Sciatic nerve (tissue), 2 donors: ENCODE measurements at regions not wholly inside any gene's neighbourhood (a gene's known extent, or its start where the extent isn't known, plus 50 kb on each side); places are given as distances from the start of the nearest gene placed in this dataset.

Experiments used
- ATAC-seq: fragments of 200-7000 bp; cut with Tn5 transposase; one replicate; pipeline ENCODE4 v1.9.1; 2020; ENCODE audit warnings: mild to moderate bottlenecking, moderate library complexity
- DNase-seq: peaks from one replicate; pipeline ENCODE4 v3.0.0-alpha.2; 2020; ENCODE audit warnings: low spot score
- intact Hi-C: fragments of 100-400 bp; cut with DNase I; formaldehyde crosslinking; loops from one replicate; pipeline ENCODE4 v1.14.2; 2022
- donor health status: DM: no; HTN: no; CAD: no.
- donor health status: DM: no; HTN: no; CAD: no.

DNA sequence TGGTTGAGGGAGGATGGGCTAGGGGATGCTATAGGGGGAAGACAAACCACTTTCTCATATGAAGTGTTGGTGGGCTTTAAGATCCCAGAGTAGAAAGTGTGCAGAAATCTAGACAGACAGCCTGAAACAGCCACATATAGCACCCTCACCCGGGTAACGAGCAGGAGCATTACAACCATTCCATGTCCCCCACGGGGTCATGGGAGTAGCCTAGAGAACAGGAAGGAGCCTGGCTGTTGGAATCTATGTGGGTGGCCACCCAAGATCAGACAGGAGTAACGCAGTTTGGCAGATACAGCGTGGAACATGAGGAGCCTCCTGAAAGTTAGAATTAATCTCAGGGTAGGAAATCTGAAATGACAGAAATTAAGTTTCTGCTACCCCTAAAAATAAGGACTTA is 146.1 kb upstream of the RAI14 start:
- no peak for DNase-seq
- peak; percentile 65 for ATAC-seq
- intact Hi-C loops, result no loop called here

DNA sequence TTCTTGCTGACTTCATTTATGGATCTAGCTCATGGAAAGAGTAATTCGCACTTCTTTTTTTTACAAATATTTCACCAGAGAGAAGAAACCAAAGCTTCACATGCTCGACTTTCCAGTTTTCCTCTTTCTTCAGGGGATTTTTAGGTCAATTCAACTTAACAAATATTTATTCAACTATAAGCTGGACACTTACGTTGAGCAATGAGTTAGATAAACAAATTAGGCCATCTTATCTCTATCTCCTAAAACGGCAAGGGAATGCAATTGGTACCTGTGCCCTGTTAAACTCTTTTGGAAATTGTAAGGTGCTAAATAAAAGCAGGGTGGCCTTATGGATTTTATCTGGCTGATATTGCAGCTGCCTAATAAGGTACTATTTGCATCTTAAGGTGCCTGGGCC is 145.1 kb upstream of the RAI14 start:
- intact Hi-C loops, result no loop called here
- DNase-seq (no peak), ATAC-seq (no peak)

DNA sequence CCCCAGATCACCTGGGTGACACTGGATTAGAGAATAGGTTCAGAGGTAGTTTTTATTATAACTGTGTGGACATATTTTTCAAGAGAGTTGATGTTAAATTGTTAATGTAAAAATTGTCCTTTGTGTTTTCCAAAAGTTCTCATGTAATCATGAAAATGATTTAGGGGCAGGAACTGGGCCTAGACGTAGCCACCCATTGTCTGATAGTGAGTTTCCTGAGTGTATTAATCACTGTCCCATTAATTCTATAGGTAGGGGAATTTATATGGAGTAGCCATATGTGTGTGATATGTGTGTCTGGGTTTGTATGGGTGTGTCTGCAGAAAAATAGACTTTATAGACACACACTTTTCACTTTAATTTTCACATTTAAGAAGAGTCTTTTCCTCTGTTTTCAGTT is 144.6 kb upstream of the RAI14 start:
- intact Hi-C loops, result no loop called here
- DNase-seq (no peak), ATAC-seq (peak; percentile 24)

DNA sequence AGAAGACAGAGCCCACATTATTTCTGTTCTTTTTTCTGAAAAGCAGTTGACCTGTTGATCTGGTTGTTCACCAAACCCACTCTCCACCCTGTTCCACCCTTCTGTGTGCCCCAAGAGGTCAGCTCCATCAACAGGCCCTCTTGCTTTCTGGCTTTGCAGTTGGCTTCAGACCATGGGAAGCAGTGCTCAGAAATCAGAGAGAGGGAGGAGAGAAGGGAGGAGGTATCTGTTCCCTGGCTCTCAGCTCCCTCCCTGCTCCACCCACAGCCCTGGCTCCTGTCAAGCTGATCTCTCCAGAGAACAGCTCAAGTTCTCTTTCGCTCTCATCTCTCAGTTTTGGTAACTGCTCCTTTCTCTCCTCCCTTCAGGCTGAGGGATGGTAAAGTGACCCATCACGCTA is 144.2 kb upstream of the RAI14 start:
- peak; percentile 97 for ATAC-seq
- intact Hi-C loops, result no loop called here
- DNase-seq, result peak; percentile 78

DNA sequence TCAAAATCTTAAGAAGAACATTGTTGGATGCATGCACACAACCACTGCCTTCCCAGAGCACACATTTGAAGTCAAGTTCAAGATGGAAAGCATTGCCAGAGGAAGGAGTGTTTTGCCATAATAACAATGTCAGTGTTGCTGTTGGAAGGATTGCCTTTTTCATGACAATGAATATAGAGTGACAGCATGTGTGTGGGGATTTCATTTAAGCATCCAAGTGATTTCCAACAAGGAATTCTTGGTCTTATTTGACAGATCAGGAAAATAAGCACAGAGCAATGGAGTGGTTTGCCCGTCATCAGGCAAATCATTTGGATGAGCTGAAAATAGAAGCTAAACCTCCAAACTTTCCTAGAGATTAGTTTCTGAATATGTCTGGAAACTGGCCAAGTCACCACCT is 140.0 kb upstream of the RAI14 start:
- ATAC-seq (no peak), DNase-seq (no peak)
- intact Hi-C loops, result no loop called here

DNA sequence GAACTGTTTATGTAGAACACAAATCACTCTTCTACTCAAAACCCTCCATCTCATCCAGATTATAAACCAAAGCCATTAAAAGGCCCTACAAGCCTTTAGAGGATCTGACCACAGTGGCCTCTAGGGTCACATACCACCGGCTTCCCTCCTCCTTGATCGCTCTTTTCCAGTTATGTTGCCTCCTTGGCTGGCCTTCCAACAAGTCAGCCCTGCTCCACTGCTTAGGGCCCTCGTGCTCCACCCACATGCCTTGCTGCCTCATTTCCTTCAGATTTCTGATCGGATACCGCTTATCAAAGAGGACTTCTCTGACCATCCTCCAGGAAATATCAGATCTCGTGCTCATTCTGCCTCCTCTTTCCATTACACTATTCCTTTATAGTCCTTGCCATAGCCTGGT is 139.4 kb upstream of the RAI14 start:
- DNase-seq (no peak), ATAC-seq (peak; percentile 37)
- intact Hi-C loops, result no loop called here

DNA sequence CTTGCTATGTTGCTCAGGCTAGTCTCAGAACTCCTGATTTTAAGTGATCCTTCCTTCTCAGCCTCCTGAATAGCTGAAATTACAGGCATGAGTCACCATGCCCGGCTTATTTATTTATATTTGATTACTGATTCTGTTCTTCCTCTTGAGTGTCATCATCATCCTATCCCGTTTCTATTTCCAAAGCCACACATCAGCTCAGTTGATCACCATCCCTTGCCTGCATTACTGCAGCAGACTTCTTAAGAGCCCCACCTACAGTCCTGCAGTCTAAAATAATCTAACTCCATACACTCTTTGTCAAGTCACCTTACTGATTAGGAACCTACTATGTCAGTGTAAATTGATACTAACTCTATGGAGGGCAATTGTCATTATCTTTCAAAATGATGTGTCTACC is 138.9 kb upstream of the RAI14 start:
- ATAC-seq, result no peak
- intact Hi-C loops, result no loop called here
- DNase-seq, result no peak

DNA sequence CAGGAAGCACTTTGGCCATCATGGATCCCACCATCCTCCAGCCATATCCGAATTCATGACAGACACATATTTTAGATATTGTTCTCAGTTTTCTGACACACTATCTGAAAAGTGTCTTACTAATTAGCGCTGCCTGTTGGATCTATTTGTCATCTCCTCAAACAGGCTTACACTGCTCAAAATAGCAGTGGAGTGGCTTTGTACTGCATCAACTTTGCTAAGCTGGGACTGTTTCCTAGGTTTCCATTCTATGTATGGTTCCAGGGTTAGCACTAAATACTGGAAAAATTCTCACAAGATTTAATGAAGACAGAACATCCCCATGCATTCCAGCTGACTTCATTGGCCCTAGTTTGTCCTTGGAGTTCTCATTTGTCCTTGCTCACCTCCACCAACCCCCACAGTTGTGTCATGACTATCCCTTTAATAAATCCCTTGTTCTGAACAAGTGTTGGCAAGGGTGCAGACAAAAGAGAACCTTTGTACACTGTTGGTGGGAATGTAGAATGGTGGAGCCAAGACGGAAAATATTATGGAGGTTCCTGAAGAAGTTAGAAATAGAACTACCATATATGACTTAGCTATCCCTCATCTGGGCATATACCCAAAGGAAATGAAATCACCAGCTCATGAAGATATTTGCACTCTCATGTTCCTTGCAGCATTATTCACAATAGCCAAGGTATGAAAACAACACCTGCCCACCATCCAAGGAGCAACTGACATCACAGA is 136.5 kb upstream of the RAI14 start:
- no peak for ATAC-seq
- no peak for DNase-seq
- intact Hi-C loops, result no loop called here

DNA sequence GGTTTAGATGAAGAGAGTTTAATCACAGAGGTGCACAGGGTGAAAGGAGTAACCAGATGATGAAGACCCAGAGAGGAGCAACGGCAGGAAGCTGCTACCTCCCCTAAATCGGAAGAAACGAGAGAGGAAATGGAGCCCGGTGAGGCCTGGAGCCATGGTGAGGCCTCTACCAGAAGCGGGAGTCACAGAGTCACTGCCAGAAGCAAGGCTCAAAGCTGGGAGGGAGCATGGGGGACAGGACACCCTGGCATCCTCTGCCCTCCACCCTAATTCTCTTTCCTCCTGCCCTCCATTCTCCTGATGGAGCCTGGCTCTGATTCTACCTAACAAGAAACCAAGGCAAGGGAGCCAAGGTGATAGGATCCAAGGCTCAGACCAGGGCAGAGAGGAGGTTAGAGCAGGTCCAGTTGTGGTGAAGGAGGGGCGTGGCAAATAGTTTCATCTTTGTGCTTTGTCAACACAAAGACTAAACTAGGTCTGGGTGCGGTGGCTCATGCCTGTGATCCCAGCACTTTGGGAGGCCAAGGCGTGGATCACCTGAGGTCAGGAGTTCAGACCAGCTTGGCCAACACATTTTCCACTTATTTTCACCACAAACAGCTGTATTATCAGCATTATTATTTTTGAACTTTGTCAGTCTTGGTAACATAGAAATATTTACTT is 134.4 kb upstream of the RAI14 start:
- ATAC-seq (peak; percentile 55), DNase-seq (no peak)
- intact Hi-C loops, result no loop called here

DNA sequence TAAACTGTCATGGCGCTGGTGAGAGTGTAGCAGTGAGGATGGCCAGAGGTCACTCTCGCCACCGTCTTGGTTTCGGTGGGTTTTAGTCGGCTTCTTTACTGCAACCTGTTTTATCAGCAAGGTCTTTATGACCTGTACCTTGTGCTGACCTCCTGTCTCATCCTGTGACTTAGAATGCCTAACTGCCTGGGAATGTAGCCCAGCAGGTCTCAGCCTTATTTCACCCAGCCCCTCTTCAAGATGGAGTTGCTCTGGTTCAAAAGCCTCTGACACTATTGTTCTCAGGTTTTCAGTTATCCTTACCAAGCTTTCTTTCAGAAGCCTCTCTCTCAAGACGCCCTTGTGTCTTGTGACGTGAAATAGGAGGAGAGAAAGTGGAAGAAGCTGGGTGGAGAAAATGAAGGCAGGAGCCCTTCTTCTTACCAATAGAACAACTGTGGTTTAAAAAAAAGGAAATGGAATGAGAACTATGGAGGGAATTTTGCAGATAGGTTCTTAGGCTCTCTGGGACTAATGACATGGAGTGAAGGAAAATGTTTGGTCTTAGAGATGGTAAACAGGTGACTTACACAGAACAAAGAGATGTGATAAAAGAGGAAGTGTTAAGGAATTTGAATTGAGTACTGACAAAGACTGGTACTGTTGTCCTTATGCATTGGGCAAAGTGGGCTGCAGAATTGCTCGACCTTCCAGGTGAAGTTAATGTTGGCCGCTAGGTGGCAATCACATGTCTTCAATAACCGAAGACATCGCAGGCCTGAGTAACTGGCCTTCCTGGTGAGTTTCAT is 133.3 kb upstream of the RAI14 start:
- DNase-seq, result peak; percentile 83
- intact Hi-C loops, result no loop called here
- peak; percentile 89 for ATAC-seq

DNA sequence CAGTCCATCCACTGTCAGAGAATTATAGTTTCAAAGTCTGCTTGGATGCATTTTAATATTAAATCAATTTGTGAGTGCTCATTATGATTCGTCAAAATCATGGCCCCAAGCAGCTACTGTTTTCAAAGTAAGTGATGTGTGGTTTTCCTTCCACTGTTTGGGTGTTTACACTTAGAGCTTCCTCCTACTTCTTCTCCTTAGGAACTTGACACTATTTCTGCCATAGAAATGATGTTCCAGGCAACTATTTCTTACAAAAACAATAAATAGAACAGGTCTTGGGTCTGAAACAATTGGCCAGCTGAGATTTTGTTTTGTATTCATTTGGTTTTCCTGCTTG is 132.8 kb upstream of the RAI14 start:
- no peak for DNase-seq
- no peak for ATAC-seq
- intact Hi-C loops, result no loop called here

DNA sequence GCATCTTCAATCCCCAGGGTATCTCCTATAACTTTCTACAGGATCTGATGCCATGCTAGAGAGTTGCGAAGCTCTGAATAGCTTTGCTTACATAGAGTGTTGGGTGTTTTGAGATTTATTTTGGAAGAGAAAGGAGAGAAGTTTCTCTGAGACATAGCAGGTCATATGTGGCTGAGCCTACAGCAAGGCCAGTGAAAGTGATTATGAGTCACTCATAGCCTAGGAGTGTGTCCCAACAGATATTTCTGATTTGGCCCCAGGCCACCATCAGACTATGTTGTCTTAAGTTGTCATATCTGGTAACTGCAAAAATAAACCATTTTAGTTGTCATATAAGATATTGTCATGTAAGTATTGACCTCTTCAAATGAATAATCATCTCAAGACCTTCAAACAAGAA is 132.0 kb upstream of the RAI14 start:
- intact Hi-C loops, result no loop called here
- DNase-seq (no peak), ATAC-seq (no peak)

DNA sequence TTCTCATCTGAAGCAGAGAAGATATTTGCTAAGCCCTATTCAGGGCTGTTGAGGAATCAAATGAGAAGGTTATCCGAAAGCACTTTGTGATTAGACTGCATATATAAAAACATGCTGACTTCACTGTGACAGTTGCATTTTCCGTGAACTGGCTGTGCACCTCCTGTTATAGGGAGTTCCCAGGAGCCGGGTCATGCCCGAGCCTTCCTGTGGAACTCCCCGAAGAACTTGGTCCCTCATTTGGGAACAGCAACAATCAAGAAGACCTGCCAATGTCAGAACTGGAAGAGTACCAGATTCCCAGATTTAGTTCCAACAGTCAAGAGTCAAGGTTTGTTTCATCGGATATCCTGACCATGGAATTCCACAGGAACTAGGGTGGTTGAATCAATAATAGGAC is 130.4 kb upstream of the RAI14 start:
- no peak for DNase-seq
- ATAC-seq, result no peak
- intact Hi-C loops, result no loop called here

DNA sequence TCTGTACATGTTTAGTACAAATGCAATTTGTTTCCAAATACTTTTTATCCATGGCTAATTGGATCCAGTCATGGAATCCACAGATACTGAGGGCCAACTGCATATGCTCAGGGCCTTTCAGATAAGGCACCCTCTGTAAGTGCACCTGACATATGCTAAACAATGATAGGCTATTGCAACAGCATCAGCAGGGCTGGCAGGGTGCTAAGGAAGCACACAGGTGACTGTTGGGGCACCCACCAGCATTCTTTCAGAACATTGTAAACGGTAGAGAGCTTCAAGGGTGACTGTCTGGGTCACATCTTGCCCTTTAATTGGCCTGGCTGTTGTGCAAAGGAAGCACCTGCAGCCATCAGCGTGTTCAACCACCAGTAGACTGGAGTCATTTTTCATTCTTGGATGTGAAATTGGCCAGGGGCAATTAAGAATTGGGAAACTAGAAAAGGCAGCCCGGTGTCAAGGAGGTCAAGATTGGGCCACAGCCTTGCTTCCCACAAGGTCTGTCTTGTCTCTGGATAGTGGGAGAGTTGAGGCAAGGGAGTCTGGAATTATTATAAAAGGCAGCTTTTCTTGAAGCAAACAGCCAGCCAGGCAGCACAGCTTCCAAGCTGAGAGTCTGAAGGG is 129.3 kb upstream of the RAI14 start:
- DNase-seq (no peak), ATAC-seq (peak; percentile 52)
- intact Hi-C loops, result no loop called here

DNA sequence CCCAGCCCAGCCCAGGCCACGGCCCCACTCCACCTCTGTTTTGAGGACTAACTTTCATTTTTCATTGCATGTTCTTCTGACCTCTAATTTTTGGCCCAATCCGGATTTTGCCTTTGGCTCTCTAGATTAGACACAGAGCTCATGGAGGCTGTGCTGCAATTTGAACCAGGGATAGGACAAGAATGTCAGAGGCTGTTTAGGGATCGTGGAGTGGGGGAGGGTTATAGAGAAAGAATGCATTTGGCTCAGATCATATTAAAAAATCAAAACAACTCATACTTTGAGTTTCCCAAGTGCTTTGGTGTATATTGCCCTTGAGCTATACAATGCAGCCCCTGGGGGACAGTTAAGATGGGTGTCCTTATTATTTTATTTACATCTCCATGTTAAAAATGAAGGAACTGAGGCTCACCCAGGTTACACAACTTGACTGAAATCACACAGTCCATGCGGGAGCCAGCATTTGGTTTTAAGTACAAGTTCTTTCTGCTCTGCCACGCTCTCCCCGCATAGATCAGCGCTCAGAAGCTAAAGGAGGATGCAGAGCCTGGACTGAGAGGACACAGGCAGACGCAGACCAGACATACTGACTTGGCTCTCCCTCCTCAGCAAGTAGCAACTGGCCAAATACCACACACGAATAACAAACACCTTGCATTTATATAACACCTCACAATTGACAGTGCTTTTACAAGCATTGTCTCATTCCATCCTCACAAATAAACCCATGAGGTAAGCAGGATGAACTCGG is 126.4 kb upstream of the RAI14 start:
- intact Hi-C loops, result no loop called here
- DNase-seq (no peak), ATAC-seq (peak; percentile 7)

DNA sequence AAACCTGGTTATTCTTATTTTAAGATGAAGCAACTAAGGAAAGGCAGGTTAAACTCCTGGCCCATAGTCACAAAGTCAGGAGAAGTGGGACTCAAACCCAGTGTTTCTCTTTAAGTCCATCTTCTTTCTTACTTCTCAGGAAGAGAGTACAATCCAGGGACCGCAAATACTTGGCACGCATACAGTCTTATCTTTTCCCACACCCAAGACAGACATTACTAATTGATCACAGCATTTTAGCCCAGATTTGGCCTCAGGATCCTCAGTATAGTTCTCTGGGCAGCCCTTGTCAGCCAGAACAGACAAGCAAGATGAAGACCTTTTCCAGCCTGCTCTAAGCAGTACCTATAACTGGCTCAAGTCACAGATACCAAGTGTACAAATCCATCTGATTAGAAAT is 125.5 kb upstream of the RAI14 start:
- intact Hi-C loops, result no loop called here
- DNase-seq (no peak), ATAC-seq (no peak)

DNA sequence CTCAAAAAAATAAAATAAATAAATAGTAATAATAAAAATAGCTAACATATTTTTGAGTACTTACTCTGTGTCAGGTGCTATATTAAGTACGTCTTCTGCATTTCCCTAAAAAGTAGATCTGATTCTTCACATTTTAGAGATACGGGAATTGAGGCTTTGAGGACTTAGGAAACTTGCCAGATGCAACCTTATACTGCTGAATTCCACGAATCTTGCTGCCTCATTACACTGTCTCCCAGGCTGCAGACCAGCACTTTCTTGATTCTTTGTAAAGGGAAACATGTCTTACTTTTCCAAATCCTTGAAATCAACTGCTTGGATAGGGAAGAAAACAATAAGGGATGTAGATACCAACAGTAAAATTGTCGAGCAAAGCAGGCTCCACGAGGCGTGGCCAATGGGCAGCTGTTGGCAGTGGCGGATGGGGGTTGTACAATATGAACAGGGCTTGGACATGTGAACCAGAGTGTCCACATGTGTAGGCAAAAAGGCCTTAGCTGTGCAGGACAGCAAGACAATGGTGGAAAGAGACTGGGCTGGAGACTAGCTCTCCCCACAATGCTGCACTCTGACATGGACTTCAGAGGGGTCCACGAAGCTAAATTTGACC is 124.3 kb upstream of the RAI14 start:
- no peak for ATAC-seq
- DNase-seq, result no peak
- intact Hi-C loops, result no loop called here

DNA sequence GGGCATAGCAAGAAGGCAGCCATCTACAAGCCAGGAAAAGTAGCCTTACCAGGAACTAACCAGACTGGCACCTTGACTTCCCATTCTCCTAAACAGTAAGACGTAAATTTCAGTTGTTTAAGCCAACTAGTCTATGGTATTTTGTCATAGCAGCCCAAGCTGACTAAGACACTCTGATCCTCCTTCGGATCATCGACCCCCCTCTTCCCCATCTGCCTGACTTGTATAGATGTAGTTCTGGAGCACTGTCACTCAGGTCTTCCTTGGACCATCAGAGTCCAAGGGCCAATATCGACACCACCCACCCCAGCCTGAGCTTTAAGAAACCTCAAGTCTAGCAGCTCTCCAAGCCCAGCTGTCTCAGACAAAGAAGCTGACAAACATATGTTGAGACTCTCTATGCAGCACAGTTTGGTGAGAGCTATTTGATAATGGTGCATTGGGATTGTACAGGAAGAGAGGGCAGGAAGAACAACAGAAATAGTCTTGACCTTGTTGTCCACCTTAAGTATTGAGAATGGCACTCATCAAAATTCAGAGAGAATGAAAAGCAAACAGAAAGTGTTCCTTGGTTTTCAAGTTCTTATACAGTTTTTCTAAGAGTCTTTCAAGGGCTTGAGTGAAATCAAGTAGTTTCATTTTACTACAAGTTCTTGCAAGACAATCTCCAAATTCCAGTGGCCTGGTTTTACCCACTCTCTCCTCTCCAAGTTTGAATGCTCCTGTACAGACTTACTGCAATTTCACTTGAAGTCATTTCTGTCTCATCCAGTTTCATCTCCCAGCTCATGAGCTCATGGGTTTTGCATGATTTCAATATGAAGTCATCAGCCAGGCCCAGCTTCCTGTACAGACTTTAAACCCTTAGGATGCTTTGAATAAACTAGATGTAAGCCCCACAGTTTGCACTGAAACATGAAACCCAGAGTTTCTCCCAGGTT is 122.3 kb upstream of the RAI14 start:
- intact Hi-C loops, result no loop called here
- DNase-seq (no peak), ATAC-seq (no peak)
